Calu3 (cell line): ENCODE measurements at regions not wholly inside any gene's neighbourhood (a gene's known extent, or its start where the extent isn't known, plus 50 kb on each side); places are given as distances from the start of the nearest gene placed in this dataset.

Experiments used
- BruUV-seq: library from RNA; stranded (reverse); fragments of 400-500 nt; replicated peaks from 2 replicates; lab custom pipeline; 2021; lab: Mats Ljungman, UMichigan
- CTCF ChIA-PET: fragments of 300-600 bp; sonication (Branson Sonifier 250); formaldehyde crosslinking; loops from one replicate; lab custom pipeline; 2022; ENCODE audit warnings: antibody characterized with exemption; lab: Charles Lee
- DNase-seq: peaks from one replicate; pipeline ENCODE4 v3.0.0; 2022
- H3K27ac Mint-ChIP-seq: one replicate; pipeline ENCODE4 v1.8.0; 2022; ENCODE audit warnings: mixed read lengths; ENCODE audit not compliant: unreplicated experiment
- H3K27me3 Mint-ChIP-seq: one replicate; pipeline ENCODE4 v1.8.0; 2022; ENCODE audit warnings: mixed read lengths; ENCODE audit not compliant: unreplicated experiment
- H3K36me3 Mint-ChIP-seq: one replicate; pipeline ENCODE4 v1.8.0; 2022; ENCODE audit warnings: mild to moderate bottlenecking, moderate library complexity, mixed read lengths; ENCODE audit not compliant: insufficient read depth, unreplicated experiment
- H3K4me1 Mint-ChIP-seq: one replicate; pipeline ENCODE4 v1.8.0; 2022; ENCODE audit warnings: mild to moderate bottlenecking, low read depth, mixed read lengths; ENCODE audit not compliant: unreplicated experiment
- H3K4me3 Mint-ChIP-seq: one replicate; pipeline ENCODE4 v1.8.0; 2022; ENCODE audit warnings: mild to moderate bottlenecking, low read depth, moderate library complexity, mixed read lengths; ENCODE audit not compliant: unreplicated experiment
- H3K9me3 Mint-ChIP-seq: one replicate; pipeline ENCODE4 v1.8.0; 2022; ENCODE audit warnings: low read depth, mixed read lengths; ENCODE audit not compliant: unreplicated experiment
- CTCF ChIP-seq: fragments of 200-600 bp; IDR thresholded peaks from one replicate; pipeline ENCODE4 v1.8.0; 2022; ENCODE audit warnings: antibody characterized with exemption; ENCODE audit not compliant: unreplicated experiment
- intact Hi-C: fragments of 100-400 bp; cut with micrococcal nuclease; formaldehyde crosslinking; loops from one replicate; pipeline ENCODE4 v1.10.0; 2022; ENCODE audit not compliant: unreplicated experiment

- no peak for DNase-seq
- Mint-ChIP-seq H3K4me3 (no peak overlapping the region), H3K9me3 (no peaks in the 10 kb centered on the region), H3K4me1 (no peaks in the 10 kb centered on the region), H3K36me3 (no peaks in the 10 kb centered on the region), H3K27me3 (no peaks in the 10 kb centered on the region), H3K27ac (no peak overlapping the region)
- no TSS peak for BruUV-seq
- TF ChIP-seq CTCF = no peak
- intact Hi-C loops = no loop called here
- CTCF ChIA-PET = no interaction called here
Measured at GRCh38 chr3:159540882-159541495, 447.6 kb upstream of the IL12A start.

- no peaks in the 10 kb centered on the region for H3K27me3 Mint-ChIP-seq
- BruUV-seq = no TSS peak
Measured at GRCh38 chr3:159548675-159549335, 439.8 kb upstream of the IL12A start.

GRCh38 chr3:159555205-159555604, 433.4 kb upstream of the IL12A start:
- Mint-ChIP-seq H3K4me3 (no peak overlapping the region), H3K9me3 (no peaks in the 10 kb centered on the region), H3K27me3 (no peaks in the 10 kb centered on the region), H3K4me1 (no peaks in the 10 kb centered on the region), H3K36me3 (no peaks in the 10 kb centered on the region), H3K27ac (no peak overlapping the region)
- no peak for DNase-seq
- intact Hi-C loops = no loop called here
- no peak for TF ChIP-seq CTCF
- CTCF ChIA-PET = no interaction called here
- no TSS peak for BruUV-seq

More at GRCh38 chr3:159548675-159549335, 439.8 kb upstream of the IL12A start:
- intact Hi-C loops = no loop called here
- Mint-ChIP-seq H3K4me1 (no peaks in the 10 kb centered on the region), H3K4me3 (no peak overlapping the region), H3K27ac (no peak overlapping the region), H3K36me3 (no peaks in the 10 kb centered on the region), H3K9me3 (no peaks in the 10 kb centered on the region)
- no peak for DNase-seq
- CTCF ChIA-PET = interaction anchor here (0.8 kb wide), 1 partner anchor 11 kb away, joined by 3 read pairs; no protein-coding TSS in a partner anchor
- no peak for TF ChIP-seq CTCF

- H3K9me3 Mint-ChIP-seq = no peaks in the 10 kb centered on the region
- H3K27me3 Mint-ChIP-seq = no peaks in the 10 kb centered on the region
- no peak overlapping the region for H3K27ac Mint-ChIP-seq
- no peaks in the 10 kb centered on the region for H3K36me3 Mint-ChIP-seq
- no peak overlapping the region for H3K4me3 Mint-ChIP-seq
- no peak for TF ChIP-seq CTCF
- intact Hi-C loops = no loop called here
- CTCF ChIA-PET = interaction anchor here (1.1 kb wide), 2 partner anchors 11 to 52 kb away, joined by 3 read pairs; no protein-coding TSS in a partner anchor
- BruUV-seq = no TSS peak
- no peaks in the 10 kb centered on the region for H3K4me1 Mint-ChIP-seq
- DNase-seq = no peak
Measured at GRCh38 chr3:159559771-159560170, 428.9 kb upstream of the IL12A start.
